ENCODE measurements at regions not wholly inside any gene's neighbourhood (a gene's known extent, or its start where the extent isn't known, plus 50 kb on each side); places are given as distances from the start of the nearest gene placed in this dataset.

- Histone ChIP-seq H2AFZ (ENCODE audit: low read depth, low read length) (no peak overlapping the region), H3K79me2 (ENCODE audit: control insufficient read depth, insufficient read depth, low read length) (no peaks in the 10 kb centered on the region), H3K27ac (ENCODE audit: extremely low read depth, low read depth, low read length) (no peak overlapping the region), H3K9me3 (replicated peaks; ENCODE audit: control insufficient read depth, insufficient read depth, low read depth, low read length) (no peaks in the 10 kb centered on the region), H3K27me3 (ENCODE audit: control insufficient read depth in 2 of 2, insufficient read depth in 2 of 2, low read length in 2 of 2) (no peaks in the 10 kb centered on the region), H3K36me3 (ENCODE audit: control insufficient read depth, insufficient read depth, low read length) (no peaks in the 10 kb centered on the region), H3K4me2 (ENCODE audit: insufficient read depth, low read length) (no peak overlapping the region), H3K4me3 (no peak overlapping the region), H4K20me1 (replicated peaks; ENCODE audit: control insufficient read depth, insufficient read depth, low read length) (no peaks in the 10 kb centered on the region), H3K9me1 (ENCODE audit: control insufficient read depth, insufficient read depth, low read length) (no peaks in the 10 kb centered on the region), H3K9ac (ENCODE audit: insufficient read depth in 1 of 2, low read depth in 2 of 2, low read length in 2 of 2) (no peak overlapping the region), H3K4me1 (replicated peaks in 1 of 2; ENCODE audit: control insufficient read depth in 2 of 2, insufficient read depth in 2 of 2, low read length in 2 of 2) (no peaks in the 10 kb centered on the region)
- ChIA-PET POLR2A (no interaction called here), CTCF (ENCODE audit: low intra/inter-chr PET ratio) (no interaction called here)
- ATAC-seq: no peak
- WGBS (ENCODE audit: insufficient coverage, low coverage, missing lambda C conversion rate): 0% methylated on average over 3 of the region's 3 CpGs
- intact Hi-C loops (cut with micrococcal nuclease): no loop called here
- in situ Hi-C loops (cut with MboI): no loop called here
- no peak for FAIRE-seq
- DNase-seq (ENCODE audit: extremely low read depth in 1 of 4, low spot score in 3 of 4): no peak
- no TSS peak for BruUV-seq (replicated peaks)
- TF ChIP-seq SNIP1 (IDR thresholded peaks at IDR 0.05; ENCODE audit: low read depth) (no peak), SMARCC2 (IDR thresholded peaks at IDR 0.05; ENCODE audit: low read depth) (no peak), ZNF668 (CRISPR knock-in tag; IDR thresholded peaks at IDR 0.05) (no peak), GTF2E2 (tag; IDR thresholded peaks at IDR 0.05) (no peak)
Measured at GRCh38 chr3:83953417-83954089, 1005.2 kb upstream of the CADM2 start.

GRCh38 chr3:83956431-83956830 lies 1002.4 kb upstream of the CADM2 start:
- no peak overlapping the region for H3K9ac ChIP-seq (ENCODE audit: insufficient read depth in 1 of 2, low read depth in 2 of 2, low read length in 2 of 2)
- in situ Hi-C loops (cut with MboI): no loop called here
- H3K27me3 ChIP-seq (ENCODE audit: control insufficient read depth in 2 of 2, insufficient read depth in 2 of 2, low read length in 2 of 2): no peaks in the 10 kb centered on the region
- DNase-seq (ENCODE audit: extremely low read depth in 1 of 4, low spot score in 3 of 4): no peak
- H3K4me2 ChIP-seq (ENCODE audit: insufficient read depth, low read length): no peak overlapping the region
- no peak overlapping the region for H3K4me3 ChIP-seq
- H4K20me1 ChIP-seq (replicated peaks; ENCODE audit: control insufficient read depth, insufficient read depth, low read length): no peaks in the 10 kb centered on the region
- POLR2A ChIA-PET: no interaction called here
- intact Hi-C loops (cut with micrococcal nuclease): no loop called here
- H3K36me3 ChIP-seq (ENCODE audit: control insufficient read depth, insufficient read depth, low read length): no peaks in the 10 kb centered on the region
- no peaks in the 10 kb centered on the region for H3K79me2 ChIP-seq (ENCODE audit: control insufficient read depth, insufficient read depth, low read length)
- no peaks in the 10 kb centered on the region for H3K4me1 ChIP-seq (replicated peaks in 1 of 2; ENCODE audit: control insufficient read depth in 2 of 2, insufficient read depth in 2 of 2, low read length in 2 of 2)
- no peak overlapping the region for H3K27ac ChIP-seq (ENCODE audit: extremely low read depth, low read depth, low read length)
- no TSS peak for BruUV-seq (replicated peaks)
- H2AFZ ChIP-seq (ENCODE audit: low read depth, low read length): no peak overlapping the region
- no peaks in the 10 kb centered on the region for H3K9me1 ChIP-seq (ENCODE audit: control insufficient read depth, insufficient read depth, low read length)
- no peaks in the 10 kb centered on the region for H3K9me3 ChIP-seq (replicated peaks; ENCODE audit: control insufficient read depth, insufficient read depth, low read depth, low read length)
- no peak for FAIRE-seq
- CTCF ChIA-PET (ENCODE audit: low intra/inter-chr PET ratio): no interaction called here
- ATAC-seq: no peak
- 8% methylated on average over 3 of the region's 3 CpGs for WGBS (ENCODE audit: insufficient coverage, low coverage, missing lambda C conversion rate)
- no peak for TF ChIP-seq PREB (CRISPR knock-in tag; IDR thresholded peaks at IDR 0.05)
- TF ChIP-seq ZNF780A (CRISPR knock-in tag; IDR thresholded peaks at IDR 0.05): no peak
- no peak for TF ChIP-seq KDM2B (CRISPR knock-in tag; IDR thresholded peaks at IDR 0.05)
- no peak for TF ChIP-seq ZNF785 (CRISPR knock-in tag; IDR thresholded peaks at IDR 0.05)
- no peak for TF ChIP-seq ZNF512 (tag; IDR thresholded peaks at IDR 0.05)
- TF ChIP-seq LCOR (CRISPR knock-in tag; IDR thresholded peaks at IDR 0.05): no peak
- TF ChIP-seq BRD9 (IDR thresholded peaks at IDR 0.05; ENCODE audit: low read depth, partially characterized antibody): no peak
- no peak for TF ChIP-seq ARID3A (IDR thresholded peaks at IDR 0.05; ENCODE audit: borderline replicate concordance, low read depth, low read length)
- TF ChIP-seq ZBTB8A (IDR thresholded peaks at IDR 0.05; ENCODE audit: partially characterized antibody): no peak

Data from K562 (cell line).